Adrenal gland (tissue), 5 donors: ENCODE measurements at regions not wholly inside any gene's neighbourhood (a gene's known extent, or its start where the extent isn't known, plus 50 kb on each side); places are given as distances from the start of the nearest gene placed in this dataset.

Experiments
- CTCF ChIP-seq, 6 experiments: fragments of 450-650 bp in 4 of 6; fragments of 200-600 bp in 2 of 6; sonication (generic) in 1 of 6; IDR thresholded peaks; 1 replicate in 5 of 6; 2 replicates in 1 of 6; pipeline versions ENCODE4 v1.5.1 to v1.8.0; 2016 to 2021; ENCODE audit warnings: antibody characterized with exemption in 6 of 6, mild to moderate bottlenecking in 2 of 6, moderate library complexity in 1 of 6
- POLR2A ChIP-seq, 2 donors: fragments of 450-650 bp; IDR thresholded peaks; one replicate each; pipeline ENCODE4 v1.6.1; 2017; ENCODE audit warnings: antibody characterized with exemption in 2 of 2, mild to moderate bottlenecking in 2 of 2, moderate library complexity in 1 of 2
- donor health status: DM: no; HTN: no; CAD: no.

- TF ChIP-seq CTCF (IDR thresholded peaks at IDR 0.05) (no peak), POLR2A (IDR thresholded peaks at IDR 0.05) (no peak)
Observed at GRCh38 chr4:38195911-38196310, 235.7 kb downstream of the PTTG2 start.
